ENCODE measurements at regions not wholly inside any gene's neighbourhood (a gene's known extent, or its start where the extent isn't known, plus 50 kb on each side); places are given as distances from the start of the nearest gene placed in this dataset.

DNA sequence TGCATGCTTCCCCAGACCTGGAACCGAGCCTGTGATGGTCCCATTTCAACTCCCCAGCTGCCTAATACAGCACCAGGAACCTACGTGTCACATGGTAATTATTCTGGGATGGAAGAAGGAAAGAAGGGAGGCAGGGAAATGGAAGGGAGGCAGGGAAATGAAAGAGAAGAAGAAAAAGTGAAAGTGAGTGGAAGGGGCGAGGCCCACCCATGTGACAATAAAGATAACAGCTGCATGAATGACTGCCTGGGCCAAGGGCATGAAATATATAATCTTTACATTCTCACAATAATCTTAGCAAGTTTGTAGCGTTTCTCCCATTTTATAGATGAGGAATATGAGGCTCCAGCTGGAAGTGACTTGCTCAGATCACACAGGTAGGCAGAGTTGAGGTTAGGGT, 245.0 kb upstream of the PWP1 start:
- CTCF ChIA-PET (ENCODE audit: partially characterized antibody), result interaction anchor here (1.3 to 5.2 kb wide), 2 partner anchors 35 to 168 kb away, joined by 5 to 24 read pairs; no protein-coding TSS in a partner anchor
- POLR2A ChIA-PET (ENCODE audit: partially characterized antibody), result no interaction called here
- Histone ChIP-seq H3K18ac (ENCODE audit: extremely low read depth, low read length) (no peak overlapping the region), H4K5ac (ENCODE audit: insufficient read length, low read depth, low read length) (no peak overlapping the region), H2BK12ac (ENCODE audit: low read depth, low read length) (no peak overlapping the region), H2BK20ac (ENCODE audit: low read length) (no peak overlapping the region), H3K27ac (ENCODE audit: low read depth, low read length) (no peak overlapping the region), H4K20me1 (replicated peaks in 1 of 2; ENCODE audit: control insufficient read depth in 1 of 2, insufficient read depth in 2 of 2, low read length in 2 of 2) (no peaks in the 10 kb centered on the region), H3K4me2 (ENCODE audit: insufficient read depth in 1 of 2, low read depth in 2 of 2, low read length in 2 of 2) (no peak overlapping the region), H2AK5ac (ENCODE audit: low read depth, low read length) (no peak overlapping the region), H3K23ac (ENCODE audit: insufficient read length) (no peak overlapping the region), H3K4me1 (replicated peaks in 1 of 4; ENCODE audit: control insufficient read depth in 3 of 4, insufficient read depth in 4 of 4, low read length in 3 of 4) (peaks cover 3 to 5% (median 3%) of the 10 kb centered on the region in 4 experiments; a peak in 6 of 7 replicates), H3K56ac (replicated peaks; ENCODE audit: insufficient read length, low read depth, low read length) (no peak overlapping the region), H2BK5ac (ENCODE audit: low read depth, low read length) (no peak overlapping the region), H4K8ac (ENCODE audit: extremely low read depth, insufficient read depth, low read length) (no peak overlapping the region), H2BK120ac (replicated peaks; ENCODE audit: low read depth, low read length) (no peak overlapping the region), H3K23me2 (ENCODE audit: low read depth, low read length) (no peaks in the 10 kb centered on the region), H3K14ac (ENCODE audit: insufficient read length) (no peak overlapping the region), H3K36me3 (ENCODE audit: control insufficient read depth in 2 of 4, insufficient read depth in 4 of 4, low read length in 3 of 4) (no peaks in the 10 kb centered on the region), H3K79me1 (ENCODE audit: low read depth, low read length) (no peaks in the 10 kb centered on the region), H2AFZ (ENCODE audit: low read length) (no peak overlapping the region), H3K9me3 (ENCODE audit: insufficient read depth in 2 of 2, low read depth in 1 of 2, low read length in 1 of 2) (no peaks in the 10 kb centered on the region; a peak in 1 of 4 replicates), H3K9ac (replicated peaks in 1 of 4; ENCODE audit: extremely low read depth in 1 of 4, low read depth in 3 of 4, low read length in 3 of 4) (no peak overlapping the region), H2BK15ac (ENCODE audit: low read length) (no peak overlapping the region), H4K91ac (replicated peaks; ENCODE audit: insufficient read length, low read length) (no peak overlapping the region), H3K4me3 (ENCODE audit: extremely low read depth in 1 of 4, insufficient read depth in 2 of 4, low read depth in 3 of 4, low read length in 4 of 4) (no peak overlapping the region), H3K27me3 (replicated peaks in 1 of 4; ENCODE audit: control insufficient read depth in 3 of 4, extremely low read depth in 1 of 4, insufficient read depth in 3 of 4, low read length in 3 of 4) (no peaks in the 10 kb centered on the region), H3K79me2 (ENCODE audit: control insufficient read depth in 1 of 2, insufficient read depth in 2 of 2, low read length in 2 of 2) (no peaks in the 10 kb centered on the region), H3K4ac (replicated peaks; ENCODE audit: insufficient read length, low read depth, low read length) (no peak overlapping the region)
- DNase-seq (ENCODE audit: low read depth in 1 of 2, low spot score in 2 of 2) (no peak), FAIRE-seq (no peak)
- TF ChIP-seq RFX5 (IDR thresholded peaks at IDR 0.05; ENCODE audit: borderline replicate concordance, low read depth, low read length) (no peak), YY1 (IDR thresholded peaks at IDR 0.05; ENCODE audit: low read depth, low read length) (no peak), TCF12 (IDR thresholded peaks at IDR 0.05; ENCODE audit: low read depth, low read length) (no peak), TEAD4 (IDR thresholded peaks at IDR 0.05; ENCODE audit: low read depth, low read length) (no peak)
- TF ChIP-seq, protein P1, sequence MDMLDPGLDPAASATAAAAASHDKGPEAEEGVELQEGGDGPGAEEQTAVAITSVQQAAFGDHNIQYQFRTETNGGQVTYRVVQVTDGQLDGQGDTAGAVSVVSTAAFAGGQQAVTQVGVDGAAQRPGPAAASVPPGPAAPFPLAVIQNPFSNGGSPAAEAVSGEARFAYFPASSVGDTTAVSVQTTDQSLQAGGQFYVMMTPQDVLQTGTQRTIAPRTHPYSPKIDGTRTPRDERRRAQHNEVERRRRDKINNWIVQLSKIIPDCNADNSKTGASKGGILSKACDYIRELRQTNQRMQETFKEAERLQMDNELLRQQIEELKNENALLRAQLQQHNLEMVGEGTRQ (IDR thresholded peaks at IDR 0.05; ENCODE audit: low read length), result no peak
- whole genome bisulfite sequencing, 2 experiments (ENCODE audit: extremely low coverage in 1 of 2, insufficient coverage in 1 of 2, insufficient read length in 1 of 2, insufficient replicate concordance in 2 of 2, low coverage in 1 of 2, low lambda C conversion rate in 2 of 2, missing lambda C conversion rate in 1 of 2), result 85% methylated on average over 4 of the region's 4 CpGs; no CpG with 5 or more reads in 1 of the 2 experiments

Measured in H1 (cell line).